Neural cell (in vitro differentiated cells): ENCODE measurements at regions not wholly inside any gene's neighbourhood (a gene's known extent, or its start where the extent isn't known, plus 50 kb on each side); places are given as distances from the start of the nearest gene placed in this dataset.
"Not testable (repeated sequence)": the region's sequence is repeated elsewhere in the genome, so short reads cannot be mapped to it uniquely, and the experiment has no call there.

ENCODE experiments used
- H2AFZ ChIP-seq: fragments of 200-600, 300-800 bp; sonication (generic), shearing (Covaris generic); 2 replicates; pipeline ENCODE4 v1.6.0; 2014; ENCODE audit warnings: low read depth, mild to moderate bottlenecking, antibody characterized with exemption, low read length, moderate library complexity
- H3F3A ChIP-seq: fragments of 200-600 bp; shearing (Covaris generic); 2 replicates; pipeline ENCODE4 v1.6.1; 2016; ENCODE audit warnings: mild to moderate bottlenecking, moderate library complexity, mixed read lengths, antibody characterized with exemption, low read length; ENCODE audit not compliant: insufficient read depth, poor library complexity, severe bottlenecking
- H3K27ac ChIP-seq: fragments of 200-600, 300-800 bp; sonication (generic), shearing (Covaris generic); 2 replicates; pipeline ENCODE4 v1.5.1; 2014; ENCODE audit warnings: mild to moderate bottlenecking, low read length, moderate library complexity
- H3K27me3 ChIP-seq: fragments of 300-800, 200-600 bp; sonication (generic), shearing (Covaris generic); 2 replicates; pipeline ENCODE4 v1.6.0; 2014; ENCODE audit warnings: mild to moderate bottlenecking, low read depth, low read length, moderate library complexity; ENCODE audit not compliant: insufficient read depth
- H3K36me3 ChIP-seq: fragments of 300-800, 200-600 bp; sonication (generic), shearing (Covaris generic); 2 replicates; pipeline ENCODE4 v1.5.1; 2014; ENCODE audit warnings: mild to moderate bottlenecking, antibody characterized with exemption, low read length, moderate library complexity; ENCODE audit not compliant: insufficient read depth
- H3K4me2 ChIP-seq: fragments of 300-800, 200-600 bp; sonication (generic), shearing (Covaris generic); 2 replicates; pipeline ENCODE4 v1.6.0; 2014; ENCODE audit warnings: mild to moderate bottlenecking, low read length
- H3K4me3 ChIP-seq: fragments of 300-800, 200-600 bp; sonication (generic), shearing (Covaris generic); 2 replicates; pipeline ENCODE4 v1.5.1; 2014; ENCODE audit warnings: mild to moderate bottlenecking, low read length, moderate library complexity
- H3K79me2 ChIP-seq: fragments of 200-600 bp; shearing (Covaris generic); replicated peaks from 2 replicates; pipeline ENCODE4 v1.6.0; 2014; ENCODE audit warnings: mild to moderate bottlenecking, low read length, moderate library complexity; ENCODE audit not compliant: insufficient read depth
- H3K9ac ChIP-seq: fragments of 300-800, 200-600 bp; sonication (generic), shearing (Covaris generic); 2 replicates; pipeline ENCODE4 v1.6.1; 2016; ENCODE audit warnings: mild to moderate bottlenecking, low read length, mixed read lengths
- H3K9me2 ChIP-seq: fragments of 200-600 bp; shearing (Covaris generic); 2 replicates; pipeline ENCODE4 v1.6.1; 2016; ENCODE audit warnings: mild to moderate bottlenecking, low read length, mixed read lengths; ENCODE audit not compliant: insufficient read depth
- H3K9me3 ChIP-seq: fragments of 200-600, 300-800 bp; sonication (generic), shearing (Covaris generic); 2 replicates; pipeline ENCODE4 v1.6.1; 2016; ENCODE audit warnings: mild to moderate bottlenecking, mixed run types, low read length, moderate library complexity, mixed read lengths
- H4K20me1 ChIP-seq: fragments of 200-600 bp; shearing (Covaris generic); 2 replicates; pipeline ENCODE4 v1.6.1; 2016; ENCODE audit warnings: mild to moderate bottlenecking, mixed run types; ENCODE audit not compliant: insufficient read depth
- EP300 ChIP-seq: fragments of 450-650 bp; conservative IDR thresholded peaks from 2 replicates; pipeline ENCODE4 v1.6.1; 2014; ENCODE audit warnings: antibody characterized with exemption, mild to moderate bottlenecking, moderate library complexity; ENCODE audit not compliant: poor library complexity, severe bottlenecking
- EZH2 ChIP-seq: fragments of 200-600, 300-800 bp; shearing (Covaris generic), sonication (generic); IDR thresholded peaks from 2 replicates; pipeline ENCODE4 v1.6.1; 2014; ENCODE audit warnings: antibody characterized with exemption, low read length, borderline replicate concordance, mild to moderate bottlenecking; ENCODE audit not compliant: insufficient read depth, poor library complexity, severe bottlenecking
- MXI1 ChIP-seq: fragments of 450-650 bp; conservative IDR thresholded peaks from 2 replicates; pipeline ENCODE4 v1.6.1; 2014; ENCODE audit warnings: antibody characterized with exemption, mild to moderate bottlenecking; ENCODE audit not compliant: poor library complexity, severe bottlenecking
- POLR2AphosphoS5 ChIP-seq: IDR thresholded peaks from 2 replicates; pipeline ENCODE4 v1.6.1; 2012
- RAD21 ChIP-seq: fragments of 450-650 bp; conservative IDR thresholded peaks from 2 replicates; pipeline ENCODE4 v1.6.1; 2014; ENCODE audit warnings: antibody characterized with exemption, mild to moderate bottlenecking, moderate library complexity
- REST ChIP-seq: IDR thresholded peaks from 2 replicates; pipeline ENCODE4 v1.6.1; 2012; ENCODE audit warnings: borderline replicate concordance
- SMC3 ChIP-seq: fragments of 450-650 bp; conservative IDR thresholded peaks from 2 replicates; pipeline ENCODE4 v1.6.1; 2014; ENCODE audit warnings: antibody characterized with exemption, mild to moderate bottlenecking, moderate library complexity; ENCODE audit not compliant: poor library complexity
- TAF1 ChIP-seq: IDR thresholded peaks from 2 replicates; pipeline ENCODE4 v1.6.1; 2012; ENCODE audit warnings: low read depth
- TF ChIP-seq, protein P1 (sequence below): fragments of 450-650 bp; IDR thresholded peaks from 2 replicates; pipeline ENCODE4 v1.5.1; 2014; ENCODE audit warnings: antibody characterized with exemption, mild to moderate bottlenecking, moderate library complexity; ENCODE audit not compliant: poor library complexity, severe bottlenecking

GRCh38 chr16:47865337-47865855, 290.4 kb downstream of the ABCC12 start:
- H3K9ac ChIP-seq: no peak overlapping the region
- H3K79me2 ChIP-seq: no peaks in the 10 kb centered on the region
- H3F3A ChIP-seq: no peaks in the 10 kb centered on the region
- H3K9me2 ChIP-seq: no peaks in the 10 kb centered on the region
- H3K36me3 ChIP-seq: no peaks in the 10 kb centered on the region
- H3K27ac ChIP-seq: no peak overlapping the region
- H3K9me3 ChIP-seq: no peaks in the 10 kb centered on the region
- no peak overlapping the region for H3K4me2 ChIP-seq
- TF ChIP-seq POLR2AphosphoS5 (no peak), SMC3 (no peak), RAD21 (no peak), REST (no peak), EP300 (no peak), TAF1 (no peak), EZH2 (no peak)
- no peak overlapping the region for H3K4me3 ChIP-seq
- H4K20me1 ChIP-seq: no peaks in the 10 kb centered on the region
- H2AFZ ChIP-seq: no peak overlapping the region
- no peaks in the 10 kb centered on the region for H3K27me3 ChIP-seq

GRCh38 chr16:47864262-47864661, 291.5 kb downstream of the ABCC12 start:
- H2AFZ ChIP-seq, H3K9me2 ChIP-seq, H3K27ac ChIP-seq, H3K9me3 ChIP-seq, H4K20me1 ChIP-seq, H3K4me2 ChIP-seq, H3K4me3 ChIP-seq, H3K36me3 ChIP-seq, H3K27me3 ChIP-seq, H3K79me2 ChIP-seq, H3K9ac ChIP-seq, H3F3A ChIP-seq: not testable (repeated sequence)

DNA sequence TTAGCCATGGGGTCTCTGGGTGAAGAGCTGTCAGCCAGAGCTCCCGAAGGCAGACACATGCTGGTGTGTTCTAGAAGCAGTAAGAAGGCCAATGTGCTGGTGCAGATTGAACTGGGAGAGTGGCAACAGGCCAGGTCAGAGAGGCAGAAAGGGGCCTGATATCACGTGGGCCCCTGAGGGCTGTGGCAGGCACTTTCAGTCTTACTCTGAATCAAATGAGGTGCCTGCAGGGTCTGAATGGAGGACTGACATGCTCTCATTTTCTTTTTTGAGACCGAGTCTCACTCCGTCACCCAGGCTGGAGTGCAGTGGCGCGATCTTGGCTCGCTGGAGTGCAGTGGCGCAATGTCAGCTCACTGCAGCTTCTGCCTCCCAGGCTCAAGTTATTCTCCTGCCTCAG, 293.8 kb downstream of the ABCC12 start:
- H3F3A ChIP-seq: no peaks in the 10 kb centered on the region
- no peaks in the 10 kb centered on the region for H3K9me3 ChIP-seq
- H3K27me3 ChIP-seq: no peaks in the 10 kb centered on the region
- H3K79me2 ChIP-seq: no peaks in the 10 kb centered on the region
- H3K36me3 ChIP-seq: no peaks in the 10 kb centered on the region
- no peaks in the 10 kb centered on the region for H3K9me2 ChIP-seq
- H2AFZ ChIP-seq: no peak overlapping the region
- no peak for TF ChIP-seq MXI1
- no peak for TF ChIP-seq REST
- TF ChIP-seq TAF1: no peak
- TF ChIP-seq SMC3: no peak
- TF ChIP-seq EP300: no peak
- TF ChIP-seq, protein P1, sequence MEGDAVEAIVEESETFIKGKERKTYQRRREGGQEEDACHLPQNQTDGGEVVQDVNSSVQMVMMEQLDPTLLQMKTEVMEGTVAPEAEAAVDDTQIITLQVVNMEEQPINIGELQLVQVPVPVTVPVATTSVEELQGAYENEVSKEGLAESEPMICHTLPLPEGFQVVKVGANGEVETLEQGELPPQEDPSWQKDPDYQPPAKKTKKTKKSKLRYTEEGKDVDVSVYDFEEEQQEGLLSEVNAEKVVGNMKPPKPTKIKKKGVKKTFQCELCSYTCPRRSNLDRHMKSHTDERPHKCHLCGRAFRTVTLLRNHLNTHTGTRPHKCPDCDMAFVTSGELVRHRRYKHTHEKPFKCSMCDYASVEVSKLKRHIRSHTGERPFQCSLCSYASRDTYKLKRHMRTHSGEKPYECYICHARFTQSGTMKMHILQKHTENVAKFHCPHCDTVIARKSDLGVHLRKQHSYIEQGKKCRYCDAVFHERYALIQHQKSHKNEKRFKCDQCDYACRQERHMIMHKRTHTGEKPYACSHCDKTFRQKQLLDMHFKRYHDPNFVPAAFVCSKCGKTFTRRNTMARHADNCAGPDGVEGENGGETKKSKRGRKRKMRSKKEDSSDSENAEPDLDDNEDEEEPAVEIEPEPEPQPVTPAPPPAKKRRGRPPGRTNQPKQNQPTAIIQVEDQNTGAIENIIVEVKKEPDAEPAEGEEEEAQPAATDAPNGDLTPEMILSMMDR: no peak
- no peak for TF ChIP-seq RAD21
- no peak for TF ChIP-seq POLR2AphosphoS5
- no peak overlapping the region for H3K27ac ChIP-seq
- no peak overlapping the region for H3K4me2 ChIP-seq
- H3K9ac ChIP-seq: no peak overlapping the region
- H4K20me1 ChIP-seq: no peaks in the 10 kb centered on the region
- no peak overlapping the region for H3K4me3 ChIP-seq
